ENCODE measurements at regions not wholly inside any gene's neighbourhood (a gene's known extent, or its start where the extent isn't known, plus 50 kb on each side); places are given as distances from the start of the nearest gene placed in this dataset.

DNA sequence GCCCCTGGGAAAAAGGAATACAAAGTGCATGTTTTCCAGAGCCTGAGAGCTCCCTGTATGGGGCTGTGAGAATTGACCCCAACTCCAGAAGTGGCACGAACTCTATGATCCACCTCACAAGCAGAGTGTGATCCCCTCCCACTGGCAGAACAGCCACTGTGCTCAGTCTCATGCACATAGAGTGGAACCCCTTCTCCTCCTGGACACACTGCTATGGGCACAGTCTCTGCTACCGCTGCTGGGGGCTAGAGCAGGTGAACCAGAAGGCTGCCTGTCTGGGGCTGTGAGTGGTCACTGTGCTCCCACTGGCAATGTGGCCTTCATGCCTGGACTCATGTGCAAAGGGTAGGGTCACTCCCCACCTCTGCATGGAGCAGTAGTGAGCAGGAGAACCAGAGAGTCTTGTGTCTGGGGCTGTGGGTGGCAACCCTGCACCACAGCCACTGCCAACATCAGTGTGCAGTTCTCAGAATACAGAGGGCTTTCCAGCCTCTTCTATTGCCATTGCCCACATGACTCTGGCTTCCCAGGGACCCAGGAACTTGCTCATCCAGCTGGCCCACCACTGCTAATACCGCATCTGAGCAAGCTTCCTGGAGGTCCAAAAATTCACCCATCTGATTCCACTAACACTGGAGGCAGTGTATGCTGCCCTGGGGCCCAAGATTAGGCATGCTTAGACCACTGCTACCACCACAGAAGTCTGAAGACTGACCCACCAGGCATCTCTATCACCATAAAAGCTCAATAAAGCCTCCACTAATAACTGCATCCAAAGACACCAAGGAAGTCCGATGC lies 343.7 kb upstream of the SOX14 start:
- TF ChIP-seq POLR2A (IDR thresholded peaks at IDR 0.05): no peak
- TF ChIP-seq, protein P1, sequence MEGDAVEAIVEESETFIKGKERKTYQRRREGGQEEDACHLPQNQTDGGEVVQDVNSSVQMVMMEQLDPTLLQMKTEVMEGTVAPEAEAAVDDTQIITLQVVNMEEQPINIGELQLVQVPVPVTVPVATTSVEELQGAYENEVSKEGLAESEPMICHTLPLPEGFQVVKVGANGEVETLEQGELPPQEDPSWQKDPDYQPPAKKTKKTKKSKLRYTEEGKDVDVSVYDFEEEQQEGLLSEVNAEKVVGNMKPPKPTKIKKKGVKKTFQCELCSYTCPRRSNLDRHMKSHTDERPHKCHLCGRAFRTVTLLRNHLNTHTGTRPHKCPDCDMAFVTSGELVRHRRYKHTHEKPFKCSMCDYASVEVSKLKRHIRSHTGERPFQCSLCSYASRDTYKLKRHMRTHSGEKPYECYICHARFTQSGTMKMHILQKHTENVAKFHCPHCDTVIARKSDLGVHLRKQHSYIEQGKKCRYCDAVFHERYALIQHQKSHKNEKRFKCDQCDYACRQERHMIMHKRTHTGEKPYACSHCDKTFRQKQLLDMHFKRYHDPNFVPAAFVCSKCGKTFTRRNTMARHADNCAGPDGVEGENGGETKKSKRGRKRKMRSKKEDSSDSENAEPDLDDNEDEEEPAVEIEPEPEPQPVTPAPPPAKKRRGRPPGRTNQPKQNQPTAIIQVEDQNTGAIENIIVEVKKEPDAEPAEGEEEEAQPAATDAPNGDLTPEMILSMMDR (IDR thresholded peaks at IDR 0.05): no peak
